ENCODE measurements at regions not wholly inside any gene's neighbourhood (a gene's known extent, or its start where the extent isn't known, plus 50 kb on each side); places are given as distances from the start of the nearest gene placed in this dataset.
"Not testable (repeated sequence)": the region's sequence is repeated elsewhere in the genome, so short reads cannot be mapped to it uniquely, and the experiment has no call there.

- no peaks in the 10 kb centered on the region for H3K36me3 ChIP-seq
- no peaks in the 10 kb centered on the region for H3K9me3 ChIP-seq (replicated peaks)
- H3K27me3 ChIP-seq (replicated peaks): no peaks in the 10 kb centered on the region
- no peaks in the 10 kb centered on the region for H3K4me1 ChIP-seq (replicated peaks)
- H3K27ac ChIP-seq: no peak overlapping the region
- H3K4me3 ChIP-seq: no peak overlapping the region
- no peak for DNase-seq (ENCODE audit: low read depth in 1 of 2, low spot score in 2 of 2)
Observed at GRCh38 chr3:163508206-163508605, 1570.1 kb downstream of the SI start.

GRCh38 chr3:163504974-163505373, 1573.3 kb downstream of the SI start:
- Histone ChIP-seq H3K4me1 (replicated peaks) (no peaks in the 10 kb centered on the region), H3K36me3 (no peaks in the 10 kb centered on the region), H3K4me3 (no peak overlapping the region), H3K9me3 (replicated peaks) (no peaks in the 10 kb centered on the region), H3K27me3 (replicated peaks) (no peaks in the 10 kb centered on the region), H3K27ac (no peak overlapping the region)
- DNase-seq (ENCODE audit: low read depth in 1 of 2, low spot score in 2 of 2): no peak

- DNase-seq (ENCODE audit: low read depth in 1 of 2, low spot score in 2 of 2); H3K27me3 ChIP-seq (replicated peaks); H3K4me3 ChIP-seq; H3K27ac ChIP-seq; H3K9me3 ChIP-seq (replicated peaks); H3K4me1 ChIP-seq (replicated peaks); H3K36me3 ChIP-seq: not testable (repeated sequence)
Observed at GRCh38 chr3:163499736-163500219, 1578.5 kb downstream of the SI start.

- H3K9me3 ChIP-seq (replicated peaks); H3K36me3 ChIP-seq; H3K4me3 ChIP-seq; DNase-seq (ENCODE audit: low read depth in 1 of 2, low spot score in 2 of 2); H3K4me1 ChIP-seq (replicated peaks); H3K27ac ChIP-seq; H3K27me3 ChIP-seq (replicated peaks): not testable (repeated sequence)
Observed at GRCh38 chr3:163498842-163499735, 1579.2 kb downstream of the SI start.

- no peaks in the 10 kb centered on the region for H3K4me1 ChIP-seq (replicated peaks)
- DNase-seq (ENCODE audit: low read depth in 1 of 2, low spot score in 2 of 2): no peak
Observed at GRCh38 chr3:163491714-163492113, 1586.6 kb downstream of the SI start.

GRCh38 chr3:163490119-163490518, 1588.2 kb downstream of the SI start:
- Histone ChIP-seq H3K4me1 (replicated peaks) (no peaks in the 10 kb centered on the region), H3K36me3 (no peaks in the 10 kb centered on the region), H3K9me3 (replicated peaks) (no peaks in the 10 kb centered on the region), H3K27ac (no peak overlapping the region), H3K4me3 (no peak overlapping the region), H3K27me3 (replicated peaks) (no peaks in the 10 kb centered on the region)
- no peak for DNase-seq (ENCODE audit: low read depth in 1 of 2, low spot score in 2 of 2)

More at GRCh38 chr3:163491714-163492113, 1586.6 kb downstream of the SI start:
- H3K27ac ChIP-seq: no peak overlapping the region
- H3K27me3 ChIP-seq (replicated peaks): no peaks in the 10 kb centered on the region
- H3K4me3 ChIP-seq: no peak overlapping the region
- no peaks in the 10 kb centered on the region for H3K9me3 ChIP-seq (replicated peaks)
- no peaks in the 10 kb centered on the region for H3K36me3 ChIP-seq

- H3K4me3 ChIP-seq: no peak overlapping the region
- no peak overlapping the region for H3K27ac ChIP-seq
- H3K27me3 ChIP-seq (replicated peaks): no peaks in the 10 kb centered on the region
- no peaks in the 10 kb centered on the region for H3K36me3 ChIP-seq
- no peaks in the 10 kb centered on the region for H3K4me1 ChIP-seq (replicated peaks)
- no peaks in the 10 kb centered on the region; the same call in 1 of the 2 replicates for H3K9me3 ChIP-seq (replicated peaks)
- no peak for DNase-seq (ENCODE audit: low read depth in 1 of 2, low spot score in 2 of 2)
Observed at GRCh38 chr3:163482695-163483094, 1595.6 kb downstream of the SI start.

GRCh38 chr3:163481738-163482137, 1596.6 kb downstream of the SI start:
- no peaks in the 10 kb centered on the region for H3K27me3 ChIP-seq (replicated peaks)
- no peaks in the 10 kb centered on the region for H3K36me3 ChIP-seq
- H3K9me3 ChIP-seq (replicated peaks): no peaks in the 10 kb centered on the region; the same call in 1 of the 2 replicates
- H3K4me1 ChIP-seq (replicated peaks): no peaks in the 10 kb centered on the region
- H3K27ac ChIP-seq: no peak overlapping the region
- H3K4me3 ChIP-seq: no peak overlapping the region
- DNase-seq (ENCODE audit: low read depth in 1 of 2, low spot score in 2 of 2): no peak

GRCh38 chr3:163476179-163476578, 1602.1 kb downstream of the SI start:
- Histone ChIP-seq H3K9me3 (replicated peaks) (no peaks in the 10 kb centered on the region; the same call in 1 of the 2 replicates), H3K27me3 (replicated peaks) (no peaks in the 10 kb centered on the region), H3K27ac (no peak overlapping the region), H3K4me3 (no peak overlapping the region), H3K36me3 (no peaks in the 10 kb centered on the region), H3K4me1 (replicated peaks) (no peaks in the 10 kb centered on the region)
- DNase-seq (ENCODE audit: low read depth in 1 of 2, low spot score in 2 of 2): no peak

GRCh38 chr3:163474766-163475165, 1603.5 kb downstream of the SI start:
- Histone ChIP-seq H3K4me1 (replicated peaks) (no peaks in the 10 kb centered on the region), H3K36me3 (no peaks in the 10 kb centered on the region), H3K27ac (no peak overlapping the region), H3K9me3 (replicated peaks) (no peaks in the 10 kb centered on the region), H3K4me3 (no peak overlapping the region), H3K27me3 (replicated peaks) (no peaks in the 10 kb centered on the region)
- no peak for DNase-seq (ENCODE audit: low read depth in 1 of 2, low spot score in 2 of 2)

GRCh38 chr3:163468531-163469335, 1609.6 kb downstream of the SI start:
- DNase-seq (ENCODE audit: low read depth in 1 of 2, low spot score in 2 of 2): no peak
- no peak overlapping the region for H3K4me3 ChIP-seq

GRCh38 chr3:163462446-163462845, 1615.8 kb downstream of the SI start:
- no peaks in the 10 kb centered on the region; the same call in 1 of the 2 replicates for H3K9me3 ChIP-seq (replicated peaks)
- H3K4me3 ChIP-seq: no peak overlapping the region
- no peaks in the 10 kb centered on the region for H3K4me1 ChIP-seq (replicated peaks)
- no peaks in the 10 kb centered on the region for H3K27me3 ChIP-seq (replicated peaks)
- no peak for DNase-seq (ENCODE audit: low read depth in 1 of 2, low spot score in 2 of 2)
- H3K36me3 ChIP-seq: no peaks in the 10 kb centered on the region
- no peak overlapping the region for H3K27ac ChIP-seq

More at GRCh38 chr3:163468531-163469335, 1609.6 kb downstream of the SI start:
- Histone ChIP-seq H3K27me3 (replicated peaks) (no peaks in the 10 kb centered on the region), H3K4me1 (replicated peaks) (no peaks in the 10 kb centered on the region), H3K36me3 (no peaks in the 10 kb centered on the region), H3K9me3 (replicated peaks) (no peaks in the 10 kb centered on the region; the same call in 1 of the 2 replicates), H3K27ac (no peak overlapping the region)

- Histone ChIP-seq H3K4me1 (replicated peaks) (no peaks in the 10 kb centered on the region), H3K27me3 (replicated peaks) (no peaks in the 10 kb centered on the region), H3K4me3 (no peak overlapping the region), H3K9me3 (replicated peaks) (no peaks in the 10 kb centered on the region; the same call in 1 of the 2 replicates), H3K27ac (no peak overlapping the region), H3K36me3 (no peaks in the 10 kb centered on the region)
- DNase-seq (ENCODE audit: low read depth in 1 of 2, low spot score in 2 of 2): no peak
Observed at GRCh38 chr3:163450698-163451097, 1627.6 kb downstream of the SI start.

- DNase-seq (ENCODE audit: low read depth in 1 of 2, low spot score in 2 of 2): no peak
- H3K4me1 ChIP-seq (replicated peaks): no peaks in the 10 kb centered on the region
- 0 out of 2 replicates have a peak, but pooled peaks cover 2% of the 10 kb centered on the region for H3K9me3 ChIP-seq (replicated peaks)
- H3K27ac ChIP-seq: no peak overlapping the region
- H3K4me3 ChIP-seq: no peak overlapping the region
- H3K27me3 ChIP-seq (replicated peaks): no peaks in the 10 kb centered on the region
- no peaks in the 10 kb centered on the region for H3K36me3 ChIP-seq
Observed at GRCh38 chr3:163438760-163439159, 1639.5 kb downstream of the SI start.
